ENCODE measurements at regions not wholly inside any gene's neighbourhood (a gene's known extent, or its start where the extent isn't known, plus 50 kb on each side); places are given as distances from the start of the nearest gene placed in this dataset.

DNA sequence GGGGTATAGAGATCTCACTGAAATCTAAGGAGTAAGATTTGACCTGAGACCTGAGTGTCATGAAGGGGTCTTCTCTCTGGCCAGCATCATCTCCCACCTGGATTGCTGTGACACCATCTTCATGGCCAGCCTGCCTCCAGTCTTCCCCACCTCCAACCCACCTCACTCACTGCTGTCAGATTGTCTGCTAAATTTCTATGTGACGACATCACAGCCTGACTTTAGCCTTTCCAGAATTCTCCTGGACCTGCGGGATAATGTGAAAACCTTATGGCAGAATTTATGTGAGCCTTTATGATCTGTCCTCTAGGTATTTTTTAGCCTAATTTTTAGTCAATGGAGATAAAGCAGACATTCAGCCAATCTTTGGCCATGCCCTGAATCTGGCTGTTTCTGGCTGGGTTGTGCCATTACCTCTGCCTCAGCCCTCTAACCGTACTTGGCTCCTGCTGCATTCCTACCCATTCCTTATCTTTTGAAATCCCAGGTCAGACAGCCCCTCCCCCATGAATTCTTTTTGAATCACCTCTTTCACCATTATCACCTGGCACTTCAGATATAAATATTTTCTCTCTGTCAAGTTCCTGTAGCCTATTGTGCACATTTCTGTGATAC, 66.4 kb upstream of the MMADHC start:
- no peak for DNase-seq

DNA sequence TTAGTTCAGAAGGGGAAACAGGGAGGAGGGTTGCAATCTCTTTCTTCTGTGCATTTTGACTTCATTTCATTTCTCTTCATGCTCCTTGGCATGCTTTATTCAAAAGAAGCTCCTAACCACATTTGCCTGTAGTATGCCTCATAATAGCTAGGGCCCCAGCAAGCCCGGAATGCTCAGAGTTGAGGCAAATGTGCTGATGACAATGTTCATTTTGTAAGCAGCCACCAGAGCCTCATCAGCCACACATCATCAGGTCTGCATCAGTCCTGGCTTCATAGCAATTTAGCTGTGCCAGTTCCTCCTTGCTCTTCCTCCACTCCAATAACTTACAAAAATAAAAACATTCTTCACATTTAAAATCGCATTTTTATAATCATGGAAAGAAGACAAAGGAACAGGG, 65.4 kb upstream of the MMADHC start:
- DNase-seq: no peak

DNA sequence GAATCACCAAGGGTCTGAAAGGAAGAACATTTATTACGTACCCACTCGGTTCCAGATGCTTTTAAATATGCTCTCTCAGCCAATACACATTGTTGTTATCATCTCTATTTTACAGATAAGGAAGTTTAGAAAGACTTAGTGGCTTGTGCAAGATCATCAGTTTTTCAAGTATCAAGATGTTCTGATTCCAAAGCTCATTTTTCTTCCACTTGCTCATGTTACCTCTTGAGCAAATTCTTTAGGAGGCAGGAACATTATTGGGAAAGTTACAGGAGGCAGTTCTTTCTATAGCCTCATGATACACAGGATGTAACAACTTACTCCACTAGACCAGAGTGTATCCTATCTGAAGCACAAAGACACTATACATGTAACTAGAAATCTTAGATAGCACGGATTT, 65.0 kb upstream of the MMADHC start:
- no peak for DNase-seq

DNA sequence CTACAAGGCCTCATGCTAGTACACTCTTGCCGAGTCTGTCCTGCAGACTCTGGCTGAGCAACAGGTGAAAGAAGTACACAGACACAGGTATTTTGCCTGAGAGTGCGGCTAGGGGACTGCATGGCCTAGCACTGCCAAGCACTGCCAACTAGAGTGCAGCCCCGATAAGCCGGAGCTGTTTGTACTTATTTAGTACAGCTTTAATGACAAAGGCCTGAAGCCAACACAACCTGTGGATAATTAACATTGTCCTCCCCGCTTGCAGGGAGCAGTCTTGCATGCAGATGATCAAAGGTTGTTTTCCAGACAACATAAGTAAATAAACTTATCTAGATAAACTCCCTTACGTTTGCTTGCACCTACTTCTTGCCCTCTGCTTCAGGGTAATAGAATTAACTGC, 63.7 kb upstream of the MMADHC start:
- no peak for DNase-seq

DNA sequence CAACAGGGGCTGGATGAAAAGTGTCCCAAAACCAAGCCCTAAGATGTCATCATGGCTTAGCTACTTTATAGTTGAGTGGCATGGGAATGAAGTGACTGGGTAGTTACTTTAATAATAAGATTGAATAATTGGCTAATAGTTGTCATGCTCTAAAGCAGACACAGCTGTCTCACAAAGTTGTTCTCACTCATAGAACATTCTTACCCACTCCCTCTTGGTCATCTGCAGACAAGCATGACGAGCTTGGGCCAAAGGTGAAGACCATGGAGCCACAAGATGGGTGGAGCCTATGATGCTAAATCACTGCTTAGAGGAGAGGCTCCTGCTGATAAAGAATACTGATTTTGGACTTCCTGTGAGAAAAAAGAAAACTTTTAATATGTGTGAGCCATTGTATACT, 62.4 kb upstream of the MMADHC start:
- DNase-seq: no peak

DNA sequence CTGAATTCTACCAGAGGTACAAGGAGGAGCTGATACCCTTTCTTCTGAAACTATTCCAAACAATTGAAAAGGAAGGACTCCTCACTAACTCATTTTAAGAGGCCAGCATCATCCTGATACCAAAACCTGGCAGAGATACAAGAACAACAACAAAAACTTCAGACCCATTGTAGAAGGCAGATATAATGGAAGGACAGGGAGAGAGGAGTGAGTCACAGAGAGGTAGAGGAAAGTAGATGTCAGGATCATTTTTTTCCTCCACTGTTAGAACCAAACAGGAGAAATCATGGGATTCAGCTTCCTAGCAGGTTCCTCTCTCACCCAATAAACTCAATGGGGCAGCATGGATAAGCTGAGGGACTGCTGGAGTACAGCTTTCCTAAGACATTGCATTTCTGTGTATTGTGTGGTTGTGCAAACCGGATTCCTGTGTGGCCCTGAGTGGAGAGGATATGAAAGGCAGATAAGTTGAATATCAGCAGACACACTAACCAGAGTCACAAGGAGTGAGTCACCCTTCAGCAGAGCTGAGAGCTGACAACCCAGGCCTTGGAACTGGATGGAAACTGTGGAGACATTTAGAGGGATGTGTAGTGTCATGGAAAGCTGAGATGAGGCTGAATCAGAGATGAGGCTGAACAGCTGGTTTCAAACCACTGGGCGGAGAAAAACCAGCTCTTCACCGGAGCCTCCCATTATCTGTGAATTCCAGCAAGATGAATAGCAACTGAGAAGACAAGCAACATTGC, 60.9 kb upstream of the MMADHC start:
- peak in 2 of 3 donors; percentile 8 to 95 for DNase-seq

DNA sequence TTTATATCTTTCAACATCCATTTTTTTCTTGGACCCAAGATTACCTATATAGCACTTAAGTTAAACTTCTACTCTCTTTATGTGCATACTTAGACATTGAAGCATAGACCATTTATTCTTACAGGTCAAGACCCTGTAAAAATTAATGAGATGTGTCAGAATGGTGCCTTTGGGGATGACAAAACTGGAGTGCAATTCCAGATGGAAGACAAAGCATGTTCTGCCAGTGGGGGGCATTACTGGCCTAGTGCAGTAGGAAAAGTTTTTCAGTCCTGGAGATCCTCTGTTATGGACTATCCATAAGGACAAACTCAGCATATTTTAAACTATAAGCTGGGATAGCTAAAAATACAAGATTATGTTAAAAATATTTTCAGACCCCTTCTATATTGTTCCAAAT, 57.8 kb upstream of the MMADHC start:
- DNase-seq: peak in 1 of 3 donors; percentile 7
